Natural killer cell (primary cell): ENCODE measurements at regions not wholly inside any gene's neighbourhood (a gene's known extent, or its start where the extent isn't known, plus 50 kb on each side); places are given as distances from the start of the nearest gene placed in this dataset.

ENCODE experiments used
- ATAC-seq, 3 donors: fragments of 150-1000 bp in 2 of 3; fragments of 200-7000 bp in 1 of 3; cut with Tn5 transposase; 1 replicate in 1 of 3; 2 replicates in 2 of 3; pipeline ENCODE4 v1.10.0; 2021; ENCODE audit warnings: mild to moderate bottlenecking in 2 of 3, moderate library complexity in 2 of 3
- DNase-seq, 2 donors: peaks; one replicate each; pipeline versions ENCODE4 v3.0.0 to v3.0.0-alpha.2; 2013 to 2021; ENCODE audit warnings: mixed read lengths in 1 of 2
- H3K27ac ChIP-seq: one replicate; pipeline ENCODE4 v1.5.1; 2013; ENCODE audit warnings: mild to moderate bottlenecking, low read length
- H3K27me3 ChIP-seq: one replicate; pipeline ENCODE4 v1.6.1; 2013; ENCODE audit warnings: low read length; ENCODE audit not compliant: control insufficient read depth, insufficient read depth
- H3K36me3 ChIP-seq: one replicate; pipeline ENCODE4 v1.6.1; 2013; ENCODE audit warnings: low read length; ENCODE audit not compliant: control insufficient read depth, insufficient read depth
- H3K4me1 ChIP-seq: one replicate; pipeline ENCODE4 v1.6.1; 2013; ENCODE audit warnings: low read length; ENCODE audit not compliant: control insufficient read depth, insufficient read depth
- H3K4me3 ChIP-seq: one replicate; pipeline ENCODE4 v1.5.1; 2013; ENCODE audit warnings: low read length
- H3K9me3 ChIP-seq: one replicate; pipeline ENCODE4 v1.6.1; 2013; ENCODE audit warnings: low read length; ENCODE audit not compliant: control insufficient read depth, insufficient read depth
- H3K27ac Mint-ChIP-seq, 2 donors: one replicate each; pipeline ENCODE4 v1.8.0; 2022; ENCODE audit warnings: mild to moderate bottlenecking in 2 of 2, mixed read lengths in 2 of 2, moderate library complexity in 1 of 2
- H3K27me3 Mint-ChIP-seq, 2 donors: one replicate each; pipeline ENCODE4 v1.8.0; 2022; ENCODE audit warnings: low read depth in 2 of 2, mixed read lengths in 2 of 2
- H3K36me3 Mint-ChIP-seq: one replicate; pipeline ENCODE4 v1.8.0; 2022; ENCODE audit warnings: mixed read lengths
- H3K4me1 Mint-ChIP-seq, 2 donors: one replicate each; pipeline ENCODE4 v1.8.0; 2022; ENCODE audit warnings: mixed read lengths in 2 of 2
- H3K4me3 Mint-ChIP-seq: one replicate; pipeline ENCODE4 v1.8.0; 2022; ENCODE audit warnings: mild to moderate bottlenecking, moderate library complexity, mixed read lengths
- H3K9me3 Mint-ChIP-seq, 2 donors: one replicate each; pipeline ENCODE4 v1.8.0; 2022; ENCODE audit warnings: mixed read lengths in 2 of 2
- CTCF ChIP-seq: fragments of 200-600 bp; IDR thresholded peaks from one replicate; pipeline ENCODE4 v1.8.0; 2022; ENCODE audit warnings: antibody characterized with exemption
- WGBS: methylation state at CpG from one replicate; pipeline ENCODE4 v1.1.7; 2013; ENCODE audit warnings: missing lambda C conversion rate; ENCODE audit not compliant: insufficient coverage; 5-methylcytosine and 5-hydroxymethylcytosine counted together
- intact Hi-C: fragments of 100-400 bp; cut with micrococcal nuclease; formaldehyde crosslinking; loops from one replicate; pipeline ENCODE4 v1.14.2; 2022

GRCh38 chr3:152574461-152575079 lies 260.4 kb upstream of the P2RY1 start:
- Histone ChIP-seq H3K4me1 (no peaks in the 10 kb centered on the region), H3K36me3 (no peaks in the 10 kb centered on the region), H3K27me3 (no peaks in the 10 kb centered on the region), H3K27ac (no peak overlapping the region), H3K9me3 (no peaks in the 10 kb centered on the region), H3K4me3 (no peak overlapping the region)
- WGBS, result 63% methylated on average over 1 of the region's 4 CpGs
- TF ChIP-seq CTCF, result peak; percentile 48
- DNase-seq, result peak in 1 of 2 donors; percentile 53
- H3K4me3 Mint-ChIP-seq, result no peak overlapping the region
- no peaks in the 10 kb centered on the region for H3K9me3 Mint-ChIP-seq
- H3K27me3 Mint-ChIP-seq, result peaks cover 11 to 15% of the 10 kb centered on the region in 2 donors
- H3K36me3 Mint-ChIP-seq, result no peaks in the 10 kb centered on the region
- peak in 1 of 3 donors; percentile 49 for ATAC-seq
- H3K4me1 Mint-ChIP-seq, result no peaks in the 10 kb centered on the region
- intact Hi-C loops, result no loop called here
- no peak overlapping the region for H3K27ac Mint-ChIP-seq

- Mint-ChIP-seq H3K27ac (no peak overlapping the region), H3K36me3 (no peaks in the 10 kb centered on the region), H3K27me3 (peaks cover 14 to 24% of the 10 kb centered on the region in 2 donors), H3K9me3 (no peaks in the 10 kb centered on the region), H3K4me1 (no peaks in the 10 kb centered on the region), H3K4me3 (no peak overlapping the region)
- Histone ChIP-seq H3K4me3 (no peak overlapping the region), H3K9me3 (no peaks in the 10 kb centered on the region), H3K4me1 (no peaks in the 10 kb centered on the region), H3K27ac (no peak overlapping the region), H3K36me3 (no peaks in the 10 kb centered on the region), H3K27me3 (no peaks in the 10 kb centered on the region)
- intact Hi-C loops, result no loop called here
- no peak for DNase-seq
- no peak for TF ChIP-seq CTCF
- ATAC-seq, result no peak
Observed at GRCh38 chr3:152578769-152579168, 256.2 kb upstream of the P2RY1 start.

GRCh38 chr3:152581951-152582350 lies 253.0 kb upstream of the P2RY1 start:
- 69% methylated on average over 3 of the region's 3 CpGs for WGBS
- Mint-ChIP-seq H3K27me3 (peaks cover 9 to 13% of the 10 kb centered on the region in 2 donors), H3K9me3 (no peaks in the 10 kb centered on the region), H3K4me1 (no peaks in the 10 kb centered on the region), H3K36me3 (no peaks in the 10 kb centered on the region), H3K27ac (no peak overlapping the region), H3K4me3 (no peak overlapping the region)
- H3K4me3 ChIP-seq, result no peak overlapping the region
- no peaks in the 10 kb centered on the region for H3K9me3 ChIP-seq
- no peaks in the 10 kb centered on the region for H3K36me3 ChIP-seq
- ATAC-seq (no peak), DNase-seq (no peak)
- intact Hi-C loops, result no loop called here
- H3K4me1 ChIP-seq, result no peaks in the 10 kb centered on the region
- TF ChIP-seq CTCF, result no peak
- no peak overlapping the region for H3K27ac ChIP-seq
- H3K27me3 ChIP-seq, result no peaks in the 10 kb centered on the region

GRCh38 chr3:152583963-152584362 lies 251.0 kb upstream of the P2RY1 start:
- WGBS, result 89% methylated on average over 1 of the region's 1 CpG
- H3K4me3 ChIP-seq, result no peak overlapping the region
- no peaks in the 10 kb centered on the region for H3K9me3 ChIP-seq

More at GRCh38 chr3:152583963-152584362, 251.0 kb upstream of the P2RY1 start:
- ATAC-seq (no peak), DNase-seq (no peak)
- Histone ChIP-seq H3K36me3 (no peaks in the 10 kb centered on the region), H3K4me1 (no peaks in the 10 kb centered on the region), H3K27ac (no peak overlapping the region), H3K27me3 (no peaks in the 10 kb centered on the region)
- no peak for TF ChIP-seq CTCF
- H3K27ac Mint-ChIP-seq, result no peak overlapping the region
- no peaks in the 10 kb centered on the region for H3K4me1 Mint-ChIP-seq
- intact Hi-C loops, result no loop called here
- peaks cover 6 to 13% of the 10 kb centered on the region in 2 donors for H3K27me3 Mint-ChIP-seq
- H3K36me3 Mint-ChIP-seq, result no peaks in the 10 kb centered on the region
- no peak overlapping the region for H3K4me3 Mint-ChIP-seq
- no peaks in the 10 kb centered on the region for H3K9me3 Mint-ChIP-seq
